NB4 (cell line): ENCODE measurements at regions not wholly inside any gene's neighbourhood (a gene's known extent, or its start where the extent isn't known, plus 50 kb on each side); places are given as distances from the start of the nearest gene placed in this dataset.

Experiments used
- POLR2A ChIP-seq: IDR thresholded peaks from 2 replicates; pipeline ENCODE4 v1.6.1; 2011; ENCODE audit warnings: mild to moderate bottlenecking; ENCODE audit not compliant: insufficient read length; ENCODE audit errors: extremely low read depth
- TF ChIP-seq, protein P1 (sequence below): IDR thresholded peaks from one replicate; pipeline ENCODE4 v1.5.1; 2012; ENCODE audit warnings: low read depth, low read length
- TF ChIP-seq, protein P2 (sequence below): IDR thresholded peaks from 2 replicates; pipeline ENCODE4 v1.6.1; 2011; ENCODE audit warnings: low read depth, low read length

DNA sequence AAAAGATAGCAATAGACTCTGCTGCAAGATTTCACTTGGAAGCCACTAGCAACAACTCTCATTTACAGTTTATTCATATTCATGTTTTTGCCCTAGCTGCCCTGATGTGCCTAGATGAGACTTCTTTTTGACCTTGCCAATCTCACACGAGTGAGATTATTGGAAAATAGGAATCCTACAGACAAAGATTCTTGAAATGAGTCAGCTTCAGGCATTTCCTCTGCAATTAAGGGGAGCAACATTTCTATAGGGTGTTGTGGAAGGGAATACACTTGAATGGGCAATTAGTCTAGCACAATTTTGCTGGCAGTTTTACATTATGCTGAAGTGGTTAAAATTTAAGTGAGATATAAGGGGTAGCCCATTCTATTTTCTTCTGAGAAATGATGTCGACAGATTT, 217.0 kb upstream of the FAT4 start:
- TF ChIP-seq, protein P1, sequence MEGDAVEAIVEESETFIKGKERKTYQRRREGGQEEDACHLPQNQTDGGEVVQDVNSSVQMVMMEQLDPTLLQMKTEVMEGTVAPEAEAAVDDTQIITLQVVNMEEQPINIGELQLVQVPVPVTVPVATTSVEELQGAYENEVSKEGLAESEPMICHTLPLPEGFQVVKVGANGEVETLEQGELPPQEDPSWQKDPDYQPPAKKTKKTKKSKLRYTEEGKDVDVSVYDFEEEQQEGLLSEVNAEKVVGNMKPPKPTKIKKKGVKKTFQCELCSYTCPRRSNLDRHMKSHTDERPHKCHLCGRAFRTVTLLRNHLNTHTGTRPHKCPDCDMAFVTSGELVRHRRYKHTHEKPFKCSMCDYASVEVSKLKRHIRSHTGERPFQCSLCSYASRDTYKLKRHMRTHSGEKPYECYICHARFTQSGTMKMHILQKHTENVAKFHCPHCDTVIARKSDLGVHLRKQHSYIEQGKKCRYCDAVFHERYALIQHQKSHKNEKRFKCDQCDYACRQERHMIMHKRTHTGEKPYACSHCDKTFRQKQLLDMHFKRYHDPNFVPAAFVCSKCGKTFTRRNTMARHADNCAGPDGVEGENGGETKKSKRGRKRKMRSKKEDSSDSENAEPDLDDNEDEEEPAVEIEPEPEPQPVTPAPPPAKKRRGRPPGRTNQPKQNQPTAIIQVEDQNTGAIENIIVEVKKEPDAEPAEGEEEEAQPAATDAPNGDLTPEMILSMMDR = no peak
- no peak for TF ChIP-seq POLR2A
- TF ChIP-seq, protein P2, sequence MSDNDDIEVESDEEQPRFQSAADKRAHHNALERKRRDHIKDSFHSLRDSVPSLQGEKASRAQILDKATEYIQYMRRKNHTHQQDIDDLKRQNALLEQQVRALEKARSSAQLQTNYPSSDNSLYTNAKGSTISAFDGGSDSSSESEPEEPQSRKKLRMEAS = no peak
